ENCODE measurements at regions not wholly inside any gene's neighbourhood (a gene's known extent, or its start where the extent isn't known, plus 50 kb on each side); places are given as distances from the start of the nearest gene placed in this dataset.

DNA sequence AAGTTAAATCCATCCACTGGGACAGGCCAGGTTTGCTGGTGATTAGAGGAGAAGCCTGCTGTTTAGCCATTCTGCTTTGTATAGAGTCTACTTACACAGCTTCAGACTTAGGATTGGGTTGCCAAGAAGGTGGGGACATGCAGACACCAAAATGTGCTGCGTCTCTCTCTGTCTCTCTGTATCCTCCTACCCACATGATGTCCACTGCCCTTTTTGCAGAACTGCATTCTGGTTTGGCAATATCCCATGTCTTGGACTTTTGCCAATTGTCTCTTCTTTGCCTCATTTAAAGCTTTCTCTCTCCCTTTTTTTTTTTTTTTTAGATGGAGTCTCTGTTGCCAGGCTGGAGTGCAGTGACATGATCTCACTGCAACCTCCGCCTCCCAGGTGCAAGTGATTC is 261.1 kb upstream of the FN1 start:
- no peak for DNase-seq (ENCODE audit: extremely low read depth in 1 of 2, low read depth in 1 of 2)

DNA sequence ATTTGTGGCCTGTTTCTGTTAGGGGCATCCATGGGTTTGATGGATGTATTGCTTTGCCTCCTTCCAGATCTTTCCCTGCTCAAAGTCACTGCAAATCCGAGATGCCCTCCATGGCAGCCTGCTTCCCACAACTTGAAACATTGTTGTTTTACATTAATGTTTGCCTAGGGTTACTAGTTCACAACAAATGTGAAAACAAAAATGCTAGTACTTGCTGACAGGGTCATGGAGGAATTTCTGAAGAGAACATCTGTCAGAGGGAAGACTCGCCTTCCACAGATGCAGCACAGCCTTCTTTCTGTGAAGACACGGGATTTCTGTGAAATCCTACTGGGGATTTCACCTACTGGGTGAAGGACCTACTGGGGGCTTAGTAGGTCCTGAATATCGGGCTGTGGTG is 260.0 kb upstream of the FN1 start:
- no peak for DNase-seq (ENCODE audit: extremely low read depth in 1 of 2, low read depth in 1 of 2)

- no peak for DNase-seq (ENCODE audit: extremely low read depth in 1 of 2, low read depth in 1 of 2)
These were observed 258.2 kb upstream of the FN1 start for GRCh38 chr2:215693999-215694580.

- no peak for DNase-seq (ENCODE audit: extremely low read depth in 1 of 2, low read depth in 1 of 2)
These were observed 257.5 kb upstream of the FN1 start for GRCh38 chr2:215693193-215693998.

DNA sequence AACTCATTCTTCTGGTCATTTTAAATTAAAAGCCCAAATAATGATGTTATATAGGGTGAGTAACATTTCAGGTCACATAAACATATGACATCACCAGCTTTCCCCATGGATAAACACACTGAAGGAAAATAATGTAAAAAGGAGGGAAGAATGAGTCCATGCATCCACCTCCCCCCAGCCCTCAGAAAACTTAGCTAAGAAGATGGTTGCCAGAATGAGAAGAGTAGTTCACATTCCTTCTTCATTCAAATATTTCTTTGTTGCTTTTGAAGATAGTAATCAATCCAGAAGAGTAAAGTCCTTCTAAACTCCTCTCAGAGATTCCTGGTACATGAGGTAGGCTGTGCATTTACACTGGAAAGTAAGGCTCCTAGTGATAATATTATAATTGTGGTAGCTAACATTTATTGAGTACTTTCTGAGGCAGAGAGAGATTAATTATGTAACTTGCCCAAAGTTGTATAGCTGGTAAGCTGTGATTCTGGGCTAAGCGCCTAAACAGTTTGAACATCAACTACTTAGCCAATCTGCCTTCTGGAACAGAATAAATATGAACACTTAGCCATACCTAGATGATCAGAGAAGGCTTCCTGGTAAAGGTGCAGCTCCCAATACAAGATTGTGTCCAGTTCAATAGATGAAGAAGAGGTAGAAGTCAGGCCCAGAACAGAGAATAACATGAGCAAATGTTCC is 256.7 kb upstream of the FN1 start:
- no peak for DNase-seq (ENCODE audit: extremely low read depth in 1 of 2, low read depth in 1 of 2)

DNA sequence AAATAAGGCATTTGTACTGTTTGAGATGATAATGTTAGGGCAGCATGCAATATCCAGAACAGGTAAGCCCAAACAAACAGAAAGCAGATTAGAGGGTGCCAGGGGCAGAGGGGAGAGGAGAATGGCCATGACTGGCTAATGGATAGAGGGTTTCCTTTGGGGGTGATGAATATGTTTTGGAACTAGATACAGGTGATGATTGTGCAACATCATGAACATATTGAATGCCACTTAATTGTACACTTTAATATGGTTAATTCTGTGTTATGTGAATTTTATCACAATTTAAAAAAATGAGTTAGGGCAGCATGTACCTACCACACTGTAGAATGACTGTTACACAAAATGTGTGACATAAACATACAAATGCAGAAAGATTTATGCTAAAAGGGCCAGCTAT is 255.5 kb upstream of the FN1 start:
- DNase-seq (ENCODE audit: extremely low read depth in 1 of 2, low read depth in 1 of 2): no peak

- no peak for DNase-seq (ENCODE audit: extremely low read depth in 1 of 2, low read depth in 1 of 2)
These were observed 251.5 kb upstream of the FN1 start for GRCh38 chr2:215687149-215688031.

GRCh38 chr2:215685238-215685990 is 249.5 kb upstream of the FN1 start:
- DNase-seq (ENCODE audit: extremely low read depth in 1 of 2, low read depth in 1 of 2): no peak

DNA sequence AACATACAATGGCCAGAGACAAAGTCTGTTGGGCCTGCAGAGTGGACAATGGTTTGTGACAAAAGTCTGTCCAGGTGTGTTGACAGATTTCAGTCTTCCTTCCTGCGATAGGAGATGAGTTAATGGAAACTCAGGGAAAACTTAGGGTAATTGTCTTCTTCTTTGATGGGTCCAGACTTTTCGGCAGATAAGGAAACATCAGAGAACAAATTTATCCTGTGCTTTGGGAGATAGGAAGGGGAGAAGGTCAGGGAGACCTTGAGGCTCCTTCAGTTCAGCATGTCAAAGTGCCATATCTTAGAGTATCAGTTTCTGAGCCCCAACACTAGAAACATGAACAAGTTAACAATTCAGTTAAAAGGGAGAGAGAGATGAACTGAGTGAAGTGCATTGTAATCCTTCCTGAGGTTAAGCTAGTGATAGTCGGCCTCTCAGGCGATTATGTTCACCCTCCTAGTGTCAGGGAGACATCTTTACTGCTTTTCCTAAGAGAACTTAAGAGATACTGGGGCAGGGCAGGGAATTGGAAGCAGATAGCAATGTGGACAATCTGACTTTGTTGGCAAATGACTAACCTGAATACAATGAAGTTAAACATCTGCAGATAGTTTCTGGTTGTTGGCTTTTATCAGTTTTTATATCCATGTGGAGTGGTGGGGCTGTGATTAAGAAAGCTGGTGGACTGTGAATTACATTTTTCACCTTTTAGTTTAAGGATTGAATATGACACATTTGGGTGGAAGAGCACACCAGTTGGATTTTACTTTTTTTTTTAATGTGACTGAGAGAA is 248.8 kb upstream of the FN1 start:
- no peak for DNase-seq (ENCODE audit: extremely low read depth in 1 of 2, low read depth in 1 of 2)

GRCh38 chr2:215683295-215683694 is 247.4 kb upstream of the FN1 start:
- no peak for DNase-seq (ENCODE audit: extremely low read depth in 1 of 2, low read depth in 1 of 2)

GRCh38 chr2:215681799-215682596 is 246.1 kb upstream of the FN1 start:
- DNase-seq (ENCODE audit: extremely low read depth in 1 of 2, low read depth in 1 of 2): no peak

DNA sequence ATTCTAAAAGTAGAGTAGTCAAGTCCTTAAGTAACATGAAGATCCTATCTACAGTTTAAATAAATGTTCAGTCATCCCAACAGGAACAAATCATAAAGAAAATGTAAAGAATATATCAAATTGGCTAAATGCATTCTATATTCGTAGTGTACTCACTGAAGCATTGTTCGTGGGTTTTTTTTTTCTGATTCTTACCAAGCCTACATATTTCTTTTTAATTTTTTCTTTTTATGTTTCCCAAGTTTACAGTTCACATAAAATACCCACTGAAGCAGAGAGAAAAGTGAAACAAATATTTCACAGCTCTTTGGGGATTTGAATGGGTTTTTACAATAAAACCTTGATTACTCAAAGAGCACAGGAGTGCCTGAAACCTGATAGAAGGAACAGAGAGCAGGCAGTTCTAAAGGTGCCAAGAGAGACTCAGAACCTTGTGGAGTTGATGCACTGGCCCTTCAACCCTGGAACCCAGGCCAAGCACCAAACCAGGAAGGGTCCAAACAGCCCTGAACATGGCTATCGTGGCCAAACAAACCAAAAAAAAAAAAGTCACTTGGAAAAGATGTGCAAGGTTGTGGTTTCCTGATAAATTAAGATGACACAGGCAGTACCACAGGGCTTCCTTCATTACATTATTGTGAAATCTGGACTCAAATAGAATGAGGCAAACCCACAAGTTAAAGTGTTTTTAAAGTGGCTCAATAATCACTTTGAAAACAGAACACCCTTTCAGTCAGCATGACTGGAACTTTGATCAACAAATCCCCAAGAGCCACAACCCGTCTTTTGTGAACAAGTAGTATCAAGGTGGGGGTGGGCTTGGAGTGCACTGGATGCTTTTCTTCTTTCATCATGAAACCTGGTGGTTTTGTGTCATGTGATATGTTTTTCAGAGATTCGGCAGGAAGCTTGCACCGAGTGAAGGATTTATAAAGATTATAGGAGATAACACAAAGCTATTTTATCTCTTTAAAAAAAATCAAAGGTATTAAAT is 245.0 kb upstream of the FN1 start:
- no peak for DNase-seq (ENCODE audit: extremely low read depth in 1 of 2, low read depth in 1 of 2)

- no peak for DNase-seq (ENCODE audit: extremely low read depth in 1 of 2, low read depth in 1 of 2)
These were observed 242.2 kb upstream of the FN1 start for GRCh38 chr2:215678094-215678493.

GRCh38 chr2:215677481-215677880 is 241.6 kb upstream of the FN1 start:
- DNase-seq (ENCODE audit: extremely low read depth in 1 of 2, low read depth in 1 of 2): no peak

- no peak for DNase-seq (ENCODE audit: extremely low read depth in 1 of 2, low read depth in 1 of 2)
These were observed 236.5 kb upstream of the FN1 start for GRCh38 chr2:215672406-215672805.

DNA sequence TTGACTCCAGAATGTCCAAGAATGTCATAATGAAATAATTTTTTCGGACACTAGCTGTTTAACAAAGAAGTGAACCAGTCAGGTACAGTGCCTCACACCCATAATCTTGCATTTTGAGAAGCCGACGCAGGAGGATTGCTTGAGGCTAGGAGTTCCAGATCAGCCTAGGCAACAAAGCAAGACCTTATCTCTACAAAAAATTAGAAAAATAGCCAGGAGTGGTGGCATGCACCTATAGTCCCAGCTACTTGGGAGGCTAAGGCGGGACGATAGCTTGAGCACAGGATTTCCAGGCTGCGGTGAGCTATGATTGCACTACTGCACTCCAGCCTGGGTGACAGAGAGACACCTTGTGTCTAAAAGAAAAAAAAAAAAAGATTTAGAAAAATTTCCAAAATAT is 235.8 kb upstream of the FN1 start:
- no peak for DNase-seq (ENCODE audit: extremely low read depth in 1 of 2, low read depth in 1 of 2)

DNA sequence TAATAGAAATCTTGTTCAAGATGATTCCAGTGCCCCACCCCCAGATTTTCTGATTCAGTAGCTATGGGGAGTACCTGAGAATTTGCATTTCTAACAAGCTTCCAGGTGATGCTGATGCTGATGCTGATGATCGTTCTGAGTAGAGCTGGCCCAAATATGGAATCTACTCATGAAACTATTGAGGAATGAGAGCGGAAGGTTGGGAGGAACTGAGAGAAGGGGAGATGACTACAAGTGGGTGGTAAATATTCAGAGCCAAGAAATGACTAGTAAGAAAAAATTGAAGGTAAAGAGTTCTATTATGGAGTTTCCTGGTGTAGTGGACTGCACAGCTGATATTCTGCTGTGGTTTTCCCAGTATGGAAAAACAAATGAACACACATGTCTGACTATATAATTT is 235.4 kb upstream of the FN1 start:
- DNase-seq (ENCODE audit: extremely low read depth in 1 of 2, low read depth in 1 of 2): no peak

GRCh38 chr2:215670396-215670795 is 234.5 kb upstream of the FN1 start:
- DNase-seq (ENCODE audit: extremely low read depth in 1 of 2, low read depth in 1 of 2): no peak

Data from stimulated activated CD8-positive, alpha-beta memory T cell treated with anti-CD3 and anti-CD28 coated beads, Interleukin-7, amount 100 ng/mL, for 48 hours (primary cell).